TTC549 (cell line): ENCODE measurements at regions not wholly inside any gene's neighbourhood (a gene's known extent, or its start where the extent isn't known, plus 50 kb on each side); places are given as distances from the start of the nearest gene placed in this dataset.

Source experiments
- FAIRE-seq: peaks from 2 replicates; lab custom pipeline; 2012; peaks lifted over from hg19 to GRCh38; lab: Jason Lieb, UNC

- FAIRE-seq: no peak
Measured at GRCh38 chr9:105147110-105147871, 97.2 kb upstream of the SLC44A1 start.

GRCh38 chr9:105148328-105149006 lies 96.0 kb upstream of the SLC44A1 start:
- FAIRE-seq: no peak

- no peak for FAIRE-seq
Measured at GRCh38 chr9:105150991-105151685, 93.3 kb upstream of the SLC44A1 start.

- no peak for FAIRE-seq
Measured at GRCh38 chr9:105151686-105151995, 92.8 kb upstream of the SLC44A1 start.

- FAIRE-seq: no peak
Measured at GRCh38 chr9:105154723-105155191, 89.7 kb upstream of the SLC44A1 start.

GRCh38 chr9:105157171-105157583 lies 87.3 kb upstream of the SLC44A1 start:
- peak; percentile 25 for FAIRE-seq

GRCh38 chr9:105158020-105158419 lies 86.4 kb upstream of the SLC44A1 start:
- FAIRE-seq: no peak

- no peak for FAIRE-seq
Measured at GRCh38 chr9:105158898-105159297, 85.6 kb upstream of the SLC44A1 start.

GRCh38 chr9:105168870-105169319 lies 75.6 kb upstream of the SLC44A1 start:
- FAIRE-seq: no peak

GRCh38 chr9:105171076-105171475 lies 73.4 kb upstream of the SLC44A1 start:
- FAIRE-seq: no peak

GRCh38 chr9:105171589-105171988 lies 72.9 kb upstream of the SLC44A1 start:
- FAIRE-seq: no peak

- no peak for FAIRE-seq
Measured at GRCh38 chr9:105172436-105172835, 72.0 kb upstream of the SLC44A1 start.

- FAIRE-seq: no peak
Measured at GRCh38 chr9:105173306-105173705, 71.1 kb upstream of the SLC44A1 start.

- no peak for FAIRE-seq
Measured at GRCh38 chr9:105173826-105174225, 70.6 kb upstream of the SLC44A1 start.

GRCh38 chr9:105176194-105176593 lies 68.3 kb upstream of the SLC44A1 start:
- FAIRE-seq: no peak

- no peak for FAIRE-seq
Measured at GRCh38 chr9:105178076-105178475, 66.4 kb upstream of the SLC44A1 start.

- no peak for FAIRE-seq
Measured at GRCh38 chr9:105187781-105188180, 56.7 kb upstream of the SLC44A1 start.

- FAIRE-seq: no peak
Measured at GRCh38 chr9:105188746-105189145, 55.7 kb upstream of the SLC44A1 start.

GRCh38 chr9:105191508-105192121 lies 52.8 kb upstream of the SLC44A1 start:
- FAIRE-seq: no peak

GRCh38 chr9:105193560-105193959 lies 50.9 kb upstream of the SLC44A1 start:
- FAIRE-seq: no peak

GRCh38 chr9:105194234-105194633 lies 50.2 kb upstream of the SLC44A1 start:
- no peak for FAIRE-seq
